VCaP (cell line): ENCODE measurements at regions not wholly inside any gene's neighbourhood (a gene's known extent, or its start where the extent isn't known, plus 50 kb on each side); places are given as distances from the start of the nearest gene placed in this dataset.

ENCODE experiments used
- H3K27ac ChIP-seq: fragments of 450-650 bp; 2 replicates; pipeline ENCODE4 v1.5.1; 2017
- TF ChIP-seq, protein P1 (sequence below): fragments of 450-650 bp; conservative IDR thresholded peaks from 2 replicates; pipeline ENCODE4 v1.5.1; 2017; ENCODE audit warnings: mild to moderate bottlenecking, moderate library complexity

DNA sequence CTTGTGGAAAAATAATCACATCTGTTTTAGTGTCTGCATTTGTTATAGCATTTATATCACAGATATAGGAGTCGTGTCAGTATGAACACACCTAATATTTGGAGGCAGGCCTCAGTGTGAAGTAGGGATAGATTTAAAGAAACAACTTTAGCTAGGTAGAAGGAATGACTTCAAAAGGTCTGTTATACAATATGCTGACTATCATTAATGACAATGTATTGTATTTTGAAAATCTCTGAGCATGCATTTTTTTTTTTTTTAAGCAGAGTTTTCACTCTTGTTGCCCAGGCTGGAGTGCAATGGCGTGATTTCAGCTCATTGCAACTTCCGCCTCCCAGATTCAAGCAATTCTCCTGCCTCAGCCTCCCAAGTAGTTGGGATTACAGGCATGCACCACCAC, 248.3 kb downstream of the EN1 start:
- H3K27ac ChIP-seq: no peak overlapping the region
- TF ChIP-seq, protein P1, sequence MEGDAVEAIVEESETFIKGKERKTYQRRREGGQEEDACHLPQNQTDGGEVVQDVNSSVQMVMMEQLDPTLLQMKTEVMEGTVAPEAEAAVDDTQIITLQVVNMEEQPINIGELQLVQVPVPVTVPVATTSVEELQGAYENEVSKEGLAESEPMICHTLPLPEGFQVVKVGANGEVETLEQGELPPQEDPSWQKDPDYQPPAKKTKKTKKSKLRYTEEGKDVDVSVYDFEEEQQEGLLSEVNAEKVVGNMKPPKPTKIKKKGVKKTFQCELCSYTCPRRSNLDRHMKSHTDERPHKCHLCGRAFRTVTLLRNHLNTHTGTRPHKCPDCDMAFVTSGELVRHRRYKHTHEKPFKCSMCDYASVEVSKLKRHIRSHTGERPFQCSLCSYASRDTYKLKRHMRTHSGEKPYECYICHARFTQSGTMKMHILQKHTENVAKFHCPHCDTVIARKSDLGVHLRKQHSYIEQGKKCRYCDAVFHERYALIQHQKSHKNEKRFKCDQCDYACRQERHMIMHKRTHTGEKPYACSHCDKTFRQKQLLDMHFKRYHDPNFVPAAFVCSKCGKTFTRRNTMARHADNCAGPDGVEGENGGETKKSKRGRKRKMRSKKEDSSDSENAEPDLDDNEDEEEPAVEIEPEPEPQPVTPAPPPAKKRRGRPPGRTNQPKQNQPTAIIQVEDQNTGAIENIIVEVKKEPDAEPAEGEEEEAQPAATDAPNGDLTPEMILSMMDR: no peak

DNA sequence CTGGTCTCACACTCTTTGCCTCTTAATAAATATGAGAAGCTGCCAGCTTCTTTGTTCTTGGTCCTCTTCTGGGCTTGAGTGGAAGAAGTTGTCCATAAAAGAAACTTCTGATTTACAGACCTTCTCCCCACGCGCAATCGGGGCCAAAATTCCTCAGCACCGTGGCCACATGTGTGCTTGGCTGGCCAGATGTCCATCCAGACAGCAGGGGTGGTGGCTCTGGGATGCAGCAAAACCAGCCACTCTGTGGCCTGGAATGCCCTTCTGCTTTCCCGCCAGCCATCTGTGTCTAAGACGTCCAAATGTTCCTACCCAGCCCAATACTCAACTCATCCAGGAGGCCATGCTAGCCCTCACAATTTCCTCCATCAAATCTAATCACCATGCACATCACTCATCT, 250.8 kb downstream of the EN1 start:
- TF ChIP-seq, protein P1: no peak
- H3K27ac ChIP-seq: no peak overlapping the region

DNA sequence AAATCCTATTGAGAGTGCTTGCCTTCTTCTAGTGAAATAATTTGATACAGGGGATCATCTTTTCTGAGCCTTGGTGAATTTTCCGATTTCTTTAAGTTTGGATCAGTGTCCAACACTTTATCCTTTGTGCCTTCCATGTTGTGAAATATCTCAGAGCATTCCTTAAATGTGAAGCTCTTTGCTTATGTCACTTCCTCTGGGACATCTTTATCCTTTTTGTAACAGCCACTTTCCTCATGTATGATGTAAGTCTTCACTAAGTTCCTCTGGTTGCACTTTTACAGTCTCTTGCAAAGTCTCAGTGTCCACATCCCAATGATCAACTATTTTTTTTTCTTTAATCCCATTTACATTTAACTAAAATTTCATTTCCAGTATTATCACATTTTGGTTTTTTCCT, 254.2 kb downstream of the EN1 start:
- TF ChIP-seq, protein P1: no peak

DNA sequence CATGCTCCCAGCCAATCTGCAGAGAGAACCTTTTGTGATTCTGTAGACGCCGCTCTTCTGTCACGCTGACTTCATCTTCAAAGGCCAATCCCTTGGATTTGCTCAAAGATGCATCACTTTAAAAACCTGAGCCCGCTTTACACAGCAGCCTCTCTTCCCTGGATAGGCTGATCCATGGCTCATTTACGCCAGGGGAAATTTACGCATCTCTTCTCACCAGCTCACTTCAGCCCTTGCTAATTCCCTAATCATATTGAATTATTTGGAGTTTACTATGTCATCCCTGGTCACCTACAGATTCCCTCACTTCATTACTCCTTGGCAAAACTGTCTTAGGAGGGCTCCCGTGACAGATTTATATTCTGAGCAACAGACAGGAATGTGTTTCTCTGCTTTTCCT, 256.2 kb downstream of the EN1 start:
- TF ChIP-seq, protein P1: no peak
- H3K27ac ChIP-seq: no peak overlapping the region

More for the DNA sequence above, 254.2 kb downstream of the EN1 start:
- H3K27ac ChIP-seq: no peak overlapping the region

DNA sequence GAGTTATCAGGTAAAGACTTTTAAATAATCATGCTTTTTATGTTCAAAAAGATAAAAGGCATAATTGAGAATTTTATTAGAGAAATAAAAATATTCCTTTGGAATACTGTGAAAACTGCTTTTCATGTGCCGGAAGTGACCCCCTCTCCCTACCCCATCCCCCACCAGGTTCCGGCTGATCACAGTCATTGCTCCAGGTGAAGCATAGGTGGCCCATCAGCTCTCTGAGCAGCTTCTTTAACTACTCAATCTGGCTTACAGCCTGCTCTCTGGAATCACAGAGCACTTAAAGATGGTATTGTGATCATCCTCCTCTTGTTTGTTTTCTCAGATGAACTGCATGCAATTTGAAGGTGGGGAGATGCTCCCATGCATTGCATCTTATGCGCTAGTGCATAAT, 257.7 kb downstream of the EN1 start:
- TF ChIP-seq, protein P1: no peak
- H3K27ac ChIP-seq: no peak overlapping the region

DNA sequence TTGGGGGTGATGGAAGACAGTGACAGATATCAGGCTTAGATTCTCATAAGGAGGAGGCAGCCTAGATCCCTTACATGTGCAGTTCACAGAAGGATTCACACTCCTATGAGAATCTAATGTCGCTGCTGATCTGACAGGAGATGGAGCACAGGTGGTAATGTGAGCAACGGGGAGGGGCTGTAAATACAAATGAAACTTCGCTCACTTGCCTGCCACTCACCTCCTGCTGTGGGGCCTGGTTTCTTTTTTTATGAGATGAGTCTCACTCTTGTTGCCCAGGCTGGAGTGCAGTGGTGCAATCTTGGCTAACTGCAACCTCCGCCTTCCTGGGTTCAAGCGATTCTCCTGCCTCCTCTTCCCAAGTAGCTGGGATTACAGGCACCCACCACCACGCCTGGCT, 258.6 kb downstream of the EN1 start:
- H3K27ac ChIP-seq: no peak overlapping the region
- TF ChIP-seq, protein P1: no peak

DNA sequence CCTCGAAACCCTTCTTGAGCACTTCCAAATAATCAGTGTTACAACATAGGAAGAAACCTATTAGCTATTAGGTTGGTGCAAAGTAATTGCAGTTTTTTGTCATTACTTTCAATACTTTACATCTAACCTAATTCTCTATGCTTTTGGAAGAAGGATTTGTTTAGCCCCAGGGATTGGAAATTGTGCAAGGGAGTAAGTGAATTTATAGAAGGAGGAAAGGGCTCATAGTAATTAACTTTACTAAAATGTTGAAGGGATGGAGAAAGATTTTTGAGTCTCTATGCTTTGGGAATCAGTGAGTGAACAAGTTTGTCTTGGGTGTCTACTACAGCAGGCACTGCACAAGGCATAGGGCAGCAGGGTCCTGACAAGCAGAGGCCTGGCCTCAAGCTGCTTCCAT, 261.1 kb downstream of the EN1 start:
- TF ChIP-seq, protein P1: no peak
- H3K27ac ChIP-seq: no peak overlapping the region

DNA sequence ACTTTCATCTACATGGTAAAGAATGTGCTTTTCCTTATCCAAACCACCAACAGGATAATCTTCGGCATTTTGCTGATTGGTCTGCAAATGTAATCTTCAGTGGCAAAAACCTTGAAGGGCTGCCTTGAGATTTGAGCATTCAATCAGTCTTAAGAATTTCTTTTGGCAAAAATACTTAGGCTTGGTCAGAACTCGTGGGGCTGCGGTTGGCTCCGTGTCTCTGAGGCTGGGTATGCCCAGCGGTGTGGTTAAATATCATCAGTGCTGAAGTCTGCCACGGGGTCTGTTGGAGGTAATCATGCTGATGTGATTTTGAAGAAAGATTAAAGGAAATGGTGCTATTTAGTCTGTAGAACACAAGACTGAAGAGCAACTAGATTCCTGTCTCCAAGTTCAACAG, 262.6 kb downstream of the EN1 start:
- TF ChIP-seq, protein P1: no peak
- no peak overlapping the region for H3K27ac ChIP-seq
